ENCODE measurements at regions not wholly inside any gene's neighbourhood (a gene's known extent, or its start where the extent isn't known, plus 50 kb on each side); places are given as distances from the start of the nearest gene placed in this dataset.

- H3K27me3 Mint-ChIP-seq (ENCODE audit: low read depth in 3 of 3): peaks cover 7 to 9% (median 9%) of the 10 kb centered on the region in 3 donors
- peaks cover 6 to 45% of the 10 kb centered on the region in 2 donors for H3K4me1 Mint-ChIP-seq
- H3K27ac Mint-ChIP-seq: peak overlapping the region in 3 of 6 donors; percentile 5 to 84 (median 13)
- H3K4me3 Mint-ChIP-seq: peak overlapping the region; percentile 8 to 56 (median 18)
- H3K9me3 Mint-ChIP-seq: peaks cover 0 to 4% (median 2%) of the 10 kb centered on the region in 6 donors
- H3K36me3 Mint-ChIP-seq: peaks cover 0 to 9% (median 0%) of the 10 kb centered on the region in 3 donors
- peak in 2 of 3 donors; percentile 14 to 49 for DNase-seq
Measured at GRCh38 chr6:170102038-170102437, 188.8 kb downstream of the DLL1 start.

GRCh38 chr6:170101281-170102035 lies 189.4 kb downstream of the DLL1 start:
- peak overlapping the region in 1 of 5 donors; percentile 12 for H3K4me3 Mint-ChIP-seq
- H3K9me3 Mint-ChIP-seq: peaks cover 0 to 4% (median 2%) of the 10 kb centered on the region in 6 donors
- peaks cover 7 to 11% (median 9%) of the 10 kb centered on the region in 3 donors for H3K27me3 Mint-ChIP-seq (ENCODE audit: low read depth in 3 of 3)
- DNase-seq: no peak
- H3K4me1 Mint-ChIP-seq: peaks cover 6 to 45% of the 10 kb centered on the region in 2 donors
- H3K36me3 Mint-ChIP-seq: peaks cover 0 to 9% (median 0%) of the 10 kb centered on the region in 3 donors
- H3K27ac Mint-ChIP-seq: peak overlapping the region in 2 of 6 donors; percentile 5 to 84

GRCh38 chr6:170100046-170100445 lies 190.8 kb downstream of the DLL1 start:
- H3K27ac Mint-ChIP-seq: peak overlapping the region in 1 of 6 donors; percentile 12
- H3K27me3 Mint-ChIP-seq (ENCODE audit: low read depth in 3 of 3): peaks cover 7 to 11% (median 9%) of the 10 kb centered on the region in 3 donors
- H3K9me3 Mint-ChIP-seq: peaks cover 0 to 4% (median 2%) of the 10 kb centered on the region in 6 donors
- peaks cover 0 to 7% (median 0%) of the 10 kb centered on the region in 3 donors for H3K36me3 Mint-ChIP-seq
- no peak for DNase-seq
- peaks cover 6 to 37% of the 10 kb centered on the region in 2 donors for H3K4me1 Mint-ChIP-seq
- H3K4me3 Mint-ChIP-seq: no peak overlapping the region

- Mint-ChIP-seq H3K27ac (no peak overlapping the region), H3K4me3 (no peak overlapping the region), H3K27me3 (ENCODE audit: low read depth in 3 of 3) (peaks cover 7 to 10% (median 9%) of the 10 kb centered on the region in 3 donors), H3K36me3 (peaks cover 0 to 3% (median 0%) of the 10 kb centered on the region in 3 donors), H3K9me3 (peaks cover 0 to 2% (median 2%) of the 10 kb centered on the region in 6 donors), H3K4me1 (peaks cover 6 to 30% of the 10 kb centered on the region in 2 donors)
- DNase-seq: no peak
Measured at GRCh38 chr6:170099387-170099786, 191.5 kb downstream of the DLL1 start.

DNA sequence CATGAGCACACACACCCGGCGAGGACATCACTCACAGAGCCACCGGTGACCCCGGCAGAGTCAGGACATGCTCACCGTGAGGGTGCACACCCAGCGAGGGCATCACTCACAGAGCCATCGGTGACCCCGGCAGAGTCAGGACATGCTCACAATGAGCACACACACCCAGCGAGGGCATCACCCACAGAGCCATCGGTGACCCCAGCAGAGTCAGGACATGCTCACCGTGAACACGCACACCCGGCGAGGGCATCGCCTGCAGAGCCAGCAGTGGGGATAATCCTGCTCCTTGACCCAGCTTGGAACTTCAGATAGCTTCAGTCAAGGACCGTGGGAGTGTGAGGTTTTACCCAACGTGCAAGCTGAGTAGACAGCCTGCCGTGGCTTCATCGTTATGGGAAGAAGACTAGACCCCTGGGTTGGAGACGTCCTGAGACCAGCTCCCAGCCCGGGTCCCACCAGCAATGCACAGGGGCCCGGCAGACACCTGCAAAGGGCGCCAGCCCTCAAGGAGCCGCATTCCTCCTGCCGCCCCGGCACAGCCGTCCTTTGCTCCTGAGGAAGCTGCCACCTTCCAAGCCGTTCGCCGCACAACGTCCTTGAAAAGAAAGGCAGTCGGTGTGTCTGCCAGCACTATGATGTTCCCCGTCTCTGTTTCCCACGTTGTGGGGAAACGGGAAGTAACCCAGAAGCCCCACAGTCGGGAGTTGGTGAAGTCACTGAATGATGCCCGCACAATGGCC lies 192.3 kb downstream of the DLL1 start:
- H3K27ac Mint-ChIP-seq: peak overlapping the region in 1 of 6 donors; percentile 53
- peaks cover 0 to 2% (median 2%) of the 10 kb centered on the region in 6 donors for H3K9me3 Mint-ChIP-seq
- peaks cover 7 to 10% (median 9%) of the 10 kb centered on the region in 3 donors for H3K27me3 Mint-ChIP-seq (ENCODE audit: low read depth in 3 of 3)
- H3K4me3 Mint-ChIP-seq: no peak overlapping the region
- DNase-seq: no peak
- peaks cover 0 to 3% (median 0%) of the 10 kb centered on the region in 3 donors for H3K36me3 Mint-ChIP-seq
- H3K4me1 Mint-ChIP-seq: peaks cover 6 to 26% of the 10 kb centered on the region in 2 donors

DNA sequence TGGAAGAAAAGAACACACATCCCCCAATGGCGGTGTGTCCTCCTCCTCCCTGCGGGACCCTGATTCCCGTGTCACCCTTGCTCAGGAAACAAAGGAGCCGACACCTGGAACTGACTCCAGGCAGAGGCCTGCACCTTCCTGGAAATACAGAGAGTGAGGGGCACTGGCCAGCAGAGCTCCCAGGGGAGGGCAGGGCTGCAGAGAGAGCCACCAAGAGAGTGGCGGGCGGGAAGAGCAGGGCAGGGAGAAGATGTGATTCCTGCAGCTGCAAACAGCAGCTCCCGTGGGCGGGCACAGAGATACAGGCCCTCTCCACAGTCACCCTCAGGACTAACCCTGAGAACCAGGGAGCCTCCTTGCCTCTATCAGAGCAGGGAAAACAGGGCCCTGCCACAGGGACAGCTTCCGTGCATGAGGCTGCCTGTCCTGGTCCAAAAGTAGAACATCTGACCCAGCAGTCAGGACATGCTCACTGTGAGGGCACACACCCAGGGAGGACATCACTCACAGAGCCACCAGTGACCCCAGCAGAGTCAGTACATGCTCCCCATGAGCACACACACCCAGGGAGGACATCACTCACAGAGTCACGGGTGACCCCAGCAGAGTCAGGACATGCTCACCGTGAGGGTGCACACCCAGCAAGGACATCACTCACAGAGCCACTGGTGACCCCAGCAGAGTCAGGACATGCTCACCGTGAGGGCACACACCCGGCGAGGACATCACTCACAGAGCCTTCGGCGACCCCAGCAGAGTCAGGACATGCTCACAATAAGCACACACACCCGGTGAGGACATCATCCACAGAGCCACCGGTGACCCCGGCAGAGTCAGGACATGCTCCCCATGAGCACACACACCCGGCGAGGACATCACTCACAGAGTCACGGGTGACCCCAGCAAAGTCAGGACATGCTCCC lies 193.1 kb downstream of the DLL1 start:
- no peak overlapping the region for H3K4me3 Mint-ChIP-seq
- H3K4me1 Mint-ChIP-seq: peaks cover 2 to 17% of the 10 kb centered on the region in 2 donors
- H3K27ac Mint-ChIP-seq: peak overlapping the region in 1 of 6 donors; percentile 45
- DNase-seq: no peak
- H3K27me3 Mint-ChIP-seq (ENCODE audit: low read depth in 3 of 3): peaks cover 7 to 9% (median 7%) of the 10 kb centered on the region in 3 donors
- peaks cover 0 to 3% (median 0%) of the 10 kb centered on the region in 3 donors for H3K36me3 Mint-ChIP-seq
- H3K9me3 Mint-ChIP-seq: peaks cover 0 to 2% (median 2%) of the 10 kb centered on the region in 6 donors

GRCh38 chr6:170096803-170097504 lies 193.9 kb downstream of the DLL1 start:
- Mint-ChIP-seq H3K27me3 (ENCODE audit: low read depth in 3 of 3) (peaks cover 5 to 9% (median 7%) of the 10 kb centered on the region in 3 donors), H3K36me3 (peaks cover 0 to under 1% (median 0%) of the 10 kb centered on the region in 3 donors), H3K4me1 (peaks cover 0 to 9% of the 10 kb centered on the region in 2 donors), H3K4me3 (no peak overlapping the region), H3K27ac (no peak overlapping the region), H3K9me3 (peaks cover 0 to 2% (median under 1%) of the 10 kb centered on the region in 6 donors)
- DNase-seq: no peak

DNA sequence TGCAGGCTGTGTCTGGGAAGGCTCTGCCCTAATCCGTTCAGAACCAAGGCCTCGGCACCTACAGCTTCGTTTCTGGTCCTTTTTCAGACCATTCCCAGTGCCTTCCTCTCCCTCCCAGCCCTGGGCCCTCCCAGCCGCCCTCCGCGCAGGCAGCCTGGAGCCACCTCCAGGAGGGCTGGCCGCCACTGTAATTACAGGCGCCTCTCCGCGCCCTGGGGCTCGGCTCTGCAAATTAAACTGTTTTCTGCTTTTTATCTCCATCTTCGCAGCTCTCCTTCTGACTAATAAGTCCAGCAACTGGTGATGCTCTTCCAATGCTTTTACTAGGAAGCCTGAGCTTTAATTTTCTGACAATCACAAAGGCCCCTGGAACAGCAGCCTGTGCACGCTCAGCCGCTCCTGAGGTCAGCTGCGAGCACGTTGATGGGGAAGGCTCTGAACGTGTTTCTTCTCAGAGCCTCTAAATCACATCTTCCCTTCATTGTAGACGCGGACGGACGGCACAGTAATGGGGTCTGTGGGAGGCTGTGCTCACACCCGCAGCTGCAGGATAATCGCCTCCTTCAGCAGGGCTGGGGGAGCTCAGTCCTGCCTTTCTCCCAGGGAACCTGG lies 194.6 kb downstream of the DLL1 start:
- Mint-ChIP-seq H3K27ac (no peak overlapping the region), H3K4me3 (no peak overlapping the region), H3K4me1 (peaks cover 3 to 10% of the 10 kb centered on the region in 2 donors), H3K36me3 (no peaks in the 10 kb centered on the region), H3K9me3 (peaks cover 0 to 2% (median under 1%) of the 10 kb centered on the region in 6 donors), H3K27me3 (ENCODE audit: low read depth in 3 of 3) (peaks cover 3 to 9% (median 7%) of the 10 kb centered on the region in 3 donors)
- no peak for DNase-seq

DNA sequence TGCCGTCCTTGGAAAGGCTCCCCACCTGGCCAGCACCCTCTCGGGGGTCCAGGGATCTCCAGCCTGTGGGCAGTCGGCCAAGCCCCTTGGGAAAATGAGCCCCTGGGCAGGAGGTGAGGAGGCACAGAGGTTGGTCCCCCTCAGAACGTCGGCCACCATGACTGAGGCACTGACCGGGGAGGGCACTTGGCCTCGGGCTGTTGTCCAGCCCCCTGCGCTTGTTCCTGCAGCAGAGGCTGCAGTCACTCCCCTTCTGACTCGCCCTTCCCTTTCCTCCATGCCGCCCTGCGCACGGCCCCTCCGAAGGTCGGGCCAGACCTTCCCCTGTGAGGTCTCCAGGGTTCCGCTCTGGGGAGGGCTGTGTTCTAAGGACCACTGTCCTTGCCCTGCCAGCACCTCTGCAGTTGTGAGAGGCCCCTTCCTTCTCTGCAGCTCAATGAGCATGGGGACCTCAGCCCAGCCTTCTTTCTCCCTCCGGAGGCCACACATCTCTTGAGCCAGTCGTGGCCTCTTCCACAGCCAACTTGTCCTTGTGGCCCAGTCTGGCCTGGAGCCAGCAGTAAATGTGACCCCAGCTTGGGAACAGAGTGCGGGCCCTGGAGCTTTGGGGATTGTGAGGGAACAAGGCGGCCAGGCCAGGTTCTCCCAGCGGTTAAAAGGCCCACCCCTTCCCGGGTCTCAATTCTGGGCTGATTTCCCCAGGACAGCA lies 195.5 kb downstream of the DLL1 start:
- DNase-seq: no peak
- no peak overlapping the region for H3K27ac Mint-ChIP-seq
- no peak overlapping the region for H3K4me3 Mint-ChIP-seq
- H3K4me1 Mint-ChIP-seq: peaks cover 11% of the 10 kb centered on the region in 2 donors
- peaks cover 4 to 7% (median 7%) of the 10 kb centered on the region in 3 donors for H3K27me3 Mint-ChIP-seq (ENCODE audit: low read depth in 3 of 3)
- no peaks in the 10 kb centered on the region for H3K9me3 Mint-ChIP-seq
- no peaks in the 10 kb centered on the region for H3K36me3 Mint-ChIP-seq

DNA sequence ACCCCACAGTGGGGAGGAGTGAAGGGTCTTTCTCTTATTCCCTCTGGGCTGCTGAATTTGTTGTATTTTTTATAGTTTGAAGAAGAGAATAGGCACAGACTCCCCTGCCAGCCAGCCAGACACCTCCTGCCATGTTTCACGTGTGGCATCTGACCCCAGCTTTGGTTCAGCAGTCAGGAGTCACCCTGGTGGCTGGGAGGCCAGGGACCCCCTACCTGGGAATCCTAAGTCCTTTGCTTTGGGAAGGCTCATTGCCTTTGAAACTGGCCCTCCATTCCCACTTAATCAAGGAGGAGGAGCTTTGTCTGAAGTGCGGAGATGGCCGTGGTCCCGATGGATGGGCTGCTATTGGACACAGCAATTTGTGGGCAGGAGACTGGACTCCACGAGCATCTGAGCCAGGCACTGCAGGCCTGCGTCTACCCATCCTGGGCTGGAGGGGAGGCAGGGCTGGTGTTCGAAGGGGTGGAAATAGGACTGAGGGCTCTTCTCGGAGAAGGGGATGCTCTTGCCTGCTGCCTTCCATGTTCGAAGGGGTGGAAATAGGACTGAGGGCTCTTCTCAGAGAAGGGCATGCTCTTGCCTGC lies 196.1 kb downstream of the DLL1 start:
- Mint-ChIP-seq H3K4me3 (no peak overlapping the region), H3K36me3 (peaks cover 0 to under 1% (median 0%) of the 10 kb centered on the region in 3 donors), H3K27me3 (ENCODE audit: low read depth in 3 of 3) (peaks cover 6 to 10% (median 10%) of the 10 kb centered on the region in 3 donors), H3K27ac (no peak overlapping the region), H3K4me1 (peaks cover 17 to 18% of the 10 kb centered on the region in 2 donors), H3K9me3 (no peaks in the 10 kb centered on the region)
- DNase-seq: no peak

Measured in immature natural killer cell (primary cell).